Vagina (tissue), 2 donors: ENCODE measurements at regions not wholly inside any gene's neighbourhood (a gene's known extent, or its start where the extent isn't known, plus 50 kb on each side); places are given as distances from the start of the nearest gene placed in this dataset.

Source experiments
- DNase-seq, 2 donors: peaks; one replicate each; pipeline ENCODE4 v3.0.0-alpha.2; 2017; ENCODE audit errors: extremely low spot score in 2 of 2
- H3K27ac ChIP-seq: fragments of 200-600 bp; sonication (generic); one replicate; pipeline ENCODE4 v1.5.1; 2019
- H3K27me3 ChIP-seq: fragments of 200-600 bp; sonication (generic); one replicate; pipeline ENCODE4 v1.5.1; 2019
- H3K36me3 ChIP-seq, 2 donors: fragments of 200-600 bp; sonication (generic); one replicate each; pipeline ENCODE4 v1.5.1; 2017 to 2019
- H3K4me1 ChIP-seq: fragments of 200-600 bp; sonication (generic); one replicate; pipeline ENCODE4 v1.5.1; 2019
- H3K4me3 ChIP-seq, 2 donors: fragments of 200-600 bp; sonication (generic); 1 replicate in 1 of 2; 2 replicates in 1 of 2; pipeline ENCODE4 v1.5.1; 2016 to 2019
- H3K9me3 ChIP-seq: fragments of 200-600 bp; sonication (generic); one replicate; pipeline ENCODE4 v1.5.1; 2019
- CTCF ChIP-seq, 3 experiments: fragments of 450-650 bp in 2 of 3; fragments of 200-600 bp in 1 of 3; sonication (generic) in 1 of 3; IDR thresholded peaks; one replicate each; pipeline ENCODE4 v1.5.1; 2017 to 2019; ENCODE audit warnings: antibody characterized with exemption in 3 of 3, mild to moderate bottlenecking in 2 of 3, moderate library complexity in 2 of 3
- POLR2A ChIP-seq, 2 donors: fragments of 450-650 bp; IDR thresholded peaks; one replicate each; pipeline ENCODE4 v1.6.1; 2017; ENCODE audit warnings: antibody characterized with exemption in 2 of 2, mild to moderate bottlenecking in 2 of 2, moderate library complexity in 2 of 2
- POLR2AphosphoS5 ChIP-seq, 2 donors: sonication (generic); formaldehyde crosslinking; IDR thresholded peaks; one replicate each; pipeline ENCODE4 v1.9.0; 2017; ENCODE audit warnings: antibody characterized with exemption in 2 of 2, mild to moderate bottlenecking in 2 of 2, low read depth in 1 of 2; ENCODE audit not compliant: insufficient read depth in 1 of 2
- intact Hi-C: fragments of 100-400 bp; cut with DNase I; formaldehyde crosslinking; loops from one replicate; pipeline ENCODE4 v1.15.1; 2023

GRCh38 chr12:24138041-24138440 is 188.6 kb upstream of the SOX5 start:
- Histone ChIP-seq H3K27me3 (no peaks in the 10 kb centered on the region), H3K27ac (no peak overlapping the region), H3K36me3 (no peaks in the 10 kb centered on the region), H3K4me1 (no peaks in the 10 kb centered on the region), H3K4me3 (no peak overlapping the region), H3K9me3 (no peaks in the 10 kb centered on the region)
- TF ChIP-seq CTCF (IDR thresholded peaks at IDR 0.05) (no peak), POLR2A (IDR thresholded peaks at IDR 0.05) (no peak), POLR2AphosphoS5 (IDR thresholded peaks at IDR 0.05; ENCODE audit: insufficient read depth in 1 of 2, low read depth in 1 of 2) (no peak)
- intact Hi-C loops, result no loop called here
- no peak for DNase-seq

- Histone ChIP-seq H3K36me3 (no peaks in the 10 kb centered on the region), H3K27ac (no peak overlapping the region), H3K27me3 (no peaks in the 10 kb centered on the region), H3K9me3 (no peaks in the 10 kb centered on the region), H3K4me3 (no peak overlapping the region), H3K4me1 (no peaks in the 10 kb centered on the region)
- TF ChIP-seq POLR2AphosphoS5 (IDR thresholded peaks at IDR 0.05; ENCODE audit: insufficient read depth in 1 of 2, low read depth in 1 of 2) (no peak), CTCF (IDR thresholded peaks at IDR 0.05) (no peak), POLR2A (IDR thresholded peaks at IDR 0.05) (no peak)
- intact Hi-C loops, result no loop called here
- DNase-seq, result no peak
Measured at GRCh38 chr12:24135158-24135850, 185.8 kb upstream of the SOX5 start.

GRCh38 chr12:24134092-24134491 is 184.6 kb upstream of the SOX5 start:
- TF ChIP-seq CTCF (IDR thresholded peaks at IDR 0.05) (no peak), POLR2AphosphoS5 (IDR thresholded peaks at IDR 0.05; ENCODE audit: insufficient read depth in 1 of 2, low read depth in 1 of 2) (no peak), POLR2A (IDR thresholded peaks at IDR 0.05) (no peak)
- Histone ChIP-seq H3K4me3 (no peak overlapping the region), H3K27me3 (no peaks in the 10 kb centered on the region), H3K9me3 (no peaks in the 10 kb centered on the region), H3K27ac (no peak overlapping the region), H3K36me3 (no peaks in the 10 kb centered on the region), H3K4me1 (no peaks in the 10 kb centered on the region)
- DNase-seq, result no peak
- intact Hi-C loops, result no loop called here

GRCh38 chr12:24133384-24133783 is 183.9 kb upstream of the SOX5 start:
- no peaks in the 10 kb centered on the region for H3K27me3 ChIP-seq
- intact Hi-C loops, result no loop called here
- no peaks in the 10 kb centered on the region for H3K36me3 ChIP-seq
- H3K4me1 ChIP-seq, result no peaks in the 10 kb centered on the region
- TF ChIP-seq POLR2A (IDR thresholded peaks at IDR 0.05), result no peak
- no peak for TF ChIP-seq POLR2AphosphoS5 (IDR thresholded peaks at IDR 0.05; ENCODE audit: insufficient read depth in 1 of 2, low read depth in 1 of 2)
- no peak for TF ChIP-seq CTCF (IDR thresholded peaks at IDR 0.05)
- no peak overlapping the region for H3K27ac ChIP-seq
- H3K9me3 ChIP-seq, result no peaks in the 10 kb centered on the region
- DNase-seq, result no peak
- no peak overlapping the region for H3K4me3 ChIP-seq

- Histone ChIP-seq H3K27ac (no peak overlapping the region), H3K4me3 (no peak overlapping the region), H3K27me3 (no peaks in the 10 kb centered on the region), H3K36me3 (no peaks in the 10 kb centered on the region), H3K9me3 (no peaks in the 10 kb centered on the region), H3K4me1 (no peaks in the 10 kb centered on the region)
- intact Hi-C loops, result no loop called here
- no peak for DNase-seq
- no peak for TF ChIP-seq POLR2AphosphoS5 (IDR thresholded peaks at IDR 0.05; ENCODE audit: insufficient read depth in 1 of 2, low read depth in 1 of 2)
- TF ChIP-seq CTCF (IDR thresholded peaks at IDR 0.05), result no peak
- no peak for TF ChIP-seq POLR2A (IDR thresholded peaks at IDR 0.05)
Measured at GRCh38 chr12:24127919-24128721, 178.7 kb upstream of the SOX5 start.
